GM12865 (cell line): ENCODE measurements at regions not wholly inside any gene's neighbourhood (a gene's known extent, or its start where the extent isn't known, plus 50 kb on each side); places are given as distances from the start of the nearest gene placed in this dataset.

Experiments
- DNase-seq: peaks from one replicate; pipeline ENCODE4 v3.0.0; 2010; ENCODE audit warnings: low read depth
- H3K4me3 ChIP-seq: 2 replicates; pipeline ENCODE4 v1.5.1; 2011; ENCODE audit warnings: mild to moderate bottlenecking, low read depth, low read length, control low read depth
- TF ChIP-seq, protein P1 (sequence below): IDR thresholded peaks from 2 replicates; pipeline ENCODE4 v1.5.1; 2011; ENCODE audit warnings: low read length, control low read depth, low read depth, inconsistent platforms; ENCODE audit not compliant: insufficient read depth; ENCODE audit errors: missing control alignments

DNA sequence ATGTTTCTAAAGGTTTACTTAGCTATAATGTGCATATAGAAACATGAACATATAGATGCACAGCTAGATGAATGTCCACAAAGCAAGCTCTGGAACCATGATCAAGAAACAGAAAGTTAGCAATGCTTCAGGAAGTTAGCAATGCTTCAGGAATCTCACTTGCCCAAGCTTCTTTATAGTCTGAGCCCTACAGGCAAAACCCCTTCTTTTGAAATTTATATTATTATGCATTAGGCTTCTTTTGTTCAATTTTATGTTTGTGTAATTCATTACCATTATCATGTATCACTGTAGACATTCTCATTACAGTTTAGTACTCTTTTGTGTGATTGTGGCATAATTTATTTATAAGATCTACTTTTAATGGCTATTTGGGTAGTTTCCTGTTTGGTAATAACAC, 286.4 kb upstream of the BCHE start:
- H3K4me3 ChIP-seq, result no peak overlapping the region
- TF ChIP-seq, protein P1, sequence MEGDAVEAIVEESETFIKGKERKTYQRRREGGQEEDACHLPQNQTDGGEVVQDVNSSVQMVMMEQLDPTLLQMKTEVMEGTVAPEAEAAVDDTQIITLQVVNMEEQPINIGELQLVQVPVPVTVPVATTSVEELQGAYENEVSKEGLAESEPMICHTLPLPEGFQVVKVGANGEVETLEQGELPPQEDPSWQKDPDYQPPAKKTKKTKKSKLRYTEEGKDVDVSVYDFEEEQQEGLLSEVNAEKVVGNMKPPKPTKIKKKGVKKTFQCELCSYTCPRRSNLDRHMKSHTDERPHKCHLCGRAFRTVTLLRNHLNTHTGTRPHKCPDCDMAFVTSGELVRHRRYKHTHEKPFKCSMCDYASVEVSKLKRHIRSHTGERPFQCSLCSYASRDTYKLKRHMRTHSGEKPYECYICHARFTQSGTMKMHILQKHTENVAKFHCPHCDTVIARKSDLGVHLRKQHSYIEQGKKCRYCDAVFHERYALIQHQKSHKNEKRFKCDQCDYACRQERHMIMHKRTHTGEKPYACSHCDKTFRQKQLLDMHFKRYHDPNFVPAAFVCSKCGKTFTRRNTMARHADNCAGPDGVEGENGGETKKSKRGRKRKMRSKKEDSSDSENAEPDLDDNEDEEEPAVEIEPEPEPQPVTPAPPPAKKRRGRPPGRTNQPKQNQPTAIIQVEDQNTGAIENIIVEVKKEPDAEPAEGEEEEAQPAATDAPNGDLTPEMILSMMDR, result no peak
- no peak for DNase-seq

DNA sequence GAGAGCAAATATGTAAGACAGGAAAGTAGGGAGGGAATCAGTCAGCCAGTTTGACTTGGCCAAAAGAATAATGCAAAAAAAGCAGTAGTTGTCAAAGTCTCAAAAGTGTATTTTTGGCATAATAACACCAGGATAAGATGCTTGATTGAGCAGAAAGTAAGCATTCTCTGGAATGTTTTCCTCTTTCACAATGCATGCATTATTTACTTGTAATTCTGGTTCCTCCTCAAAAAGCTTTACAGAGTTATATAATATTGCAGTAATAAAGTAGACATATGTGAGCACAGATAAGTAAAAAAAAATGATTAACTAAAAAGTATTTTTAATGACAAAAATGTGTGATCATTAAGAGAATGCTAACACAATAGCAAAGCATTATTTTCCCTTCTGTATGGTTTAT, 285.9 kb upstream of the BCHE start:
- DNase-seq, result no peak
- TF ChIP-seq, protein P1, result no peak
- no peak overlapping the region for H3K4me3 ChIP-seq

DNA sequence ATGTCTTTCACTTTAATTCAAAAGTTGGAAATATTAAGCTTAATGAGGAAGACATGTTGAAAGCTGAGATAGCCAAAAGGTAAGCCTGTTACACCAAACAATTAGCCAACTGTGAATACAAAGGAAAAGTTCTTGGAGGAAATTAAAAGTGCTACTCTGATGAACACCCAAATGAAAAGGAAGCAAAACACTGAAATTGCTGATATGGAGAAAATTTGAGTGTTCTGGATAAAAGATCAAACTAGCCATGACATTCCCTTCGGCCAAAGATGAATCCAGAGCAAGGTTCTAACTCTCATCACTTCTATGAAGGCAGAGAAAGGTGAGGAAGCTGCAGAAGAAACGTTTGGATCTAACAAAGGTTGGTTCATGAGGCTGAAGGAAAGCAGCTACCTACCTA, 280.8 kb upstream of the BCHE start:
- no peak for DNase-seq
- TF ChIP-seq, protein P1, result no peak
- no peak overlapping the region for H3K4me3 ChIP-seq

DNA sequence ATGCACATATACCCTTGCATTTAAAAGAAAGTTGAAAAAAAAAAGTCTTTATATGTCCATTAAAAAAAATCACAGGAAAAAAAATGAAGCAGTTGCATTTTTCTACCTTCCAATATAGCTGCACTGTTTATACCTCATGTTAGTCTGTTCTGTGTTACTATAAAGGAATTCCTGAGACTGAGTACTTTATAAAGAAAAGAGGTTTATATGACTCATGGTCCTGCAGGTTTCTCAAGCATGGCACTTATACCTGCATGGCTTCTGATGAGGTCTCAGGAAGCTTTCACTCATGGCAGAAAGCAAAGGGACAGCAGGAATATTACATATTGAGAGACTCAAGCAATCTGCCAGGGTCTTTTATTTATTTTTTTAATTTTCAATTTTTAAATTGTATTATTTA, 277.2 kb upstream of the BCHE start:
- TF ChIP-seq, protein P1, result no peak
- DNase-seq, result no peak
- H3K4me3 ChIP-seq, result no peak overlapping the region

DNA sequence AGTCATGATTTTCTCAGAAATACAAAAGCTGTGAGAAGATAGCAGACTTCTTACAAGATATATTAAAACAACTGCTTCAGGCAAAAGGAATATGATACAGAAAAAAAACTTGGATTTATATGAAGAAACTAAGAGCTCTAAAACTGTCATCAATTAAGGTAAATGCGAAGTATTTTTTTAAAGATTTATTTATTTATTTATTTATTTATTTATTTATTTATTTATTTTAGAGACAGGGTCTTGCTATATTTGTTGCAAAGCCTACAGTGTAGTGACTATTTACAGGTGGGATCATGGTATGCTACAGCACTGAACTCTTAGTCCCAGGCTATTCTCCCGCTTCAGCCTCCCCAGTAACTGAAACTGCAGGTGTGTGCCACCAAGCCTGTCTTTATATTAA, 274.3 kb upstream of the BCHE start:
- DNase-seq, result no peak
- TF ChIP-seq, protein P1, result no peak
- H3K4me3 ChIP-seq, result no peak overlapping the region

DNA sequence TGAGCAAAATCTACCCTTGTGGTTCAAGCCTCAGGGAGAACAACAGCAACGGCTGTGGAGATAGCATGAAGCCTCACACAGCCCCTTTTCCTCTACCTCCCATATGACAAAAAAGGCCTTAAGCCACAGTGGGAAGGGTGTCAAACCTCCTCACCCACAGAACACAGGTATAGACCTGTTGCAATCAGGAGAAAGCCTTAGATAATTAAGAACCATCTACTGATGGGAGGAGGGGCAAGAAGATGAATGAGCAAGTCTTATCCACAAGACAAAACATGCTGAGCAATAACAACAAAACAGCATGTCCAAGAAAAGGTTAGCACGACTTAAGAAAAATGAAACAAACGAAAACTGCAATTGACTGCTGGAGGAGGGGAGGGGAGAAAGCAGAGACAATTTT, 272.9 kb upstream of the BCHE start:
- H3K4me3 ChIP-seq, result no peak overlapping the region
- no peak for DNase-seq
- TF ChIP-seq, protein P1, result no peak

DNA sequence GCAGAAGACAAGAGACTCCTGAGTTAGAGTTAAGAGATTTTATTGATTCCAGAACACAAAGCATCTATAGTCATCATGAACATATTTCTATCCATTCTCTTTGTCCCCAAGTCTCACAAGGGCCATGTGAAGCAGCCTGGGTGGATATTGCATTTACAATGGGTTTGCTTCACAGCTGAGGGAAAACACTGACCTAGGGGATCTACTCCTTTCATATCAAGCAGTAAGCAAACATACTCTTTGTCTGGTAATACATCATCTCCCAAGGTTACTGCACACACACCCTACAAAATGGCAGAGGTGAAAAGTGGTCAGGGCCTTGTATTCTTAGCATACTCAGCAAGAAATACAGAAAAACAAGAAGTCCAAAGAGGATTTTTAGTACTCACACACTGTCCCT, 267.7 kb upstream of the BCHE start:
- no peak for DNase-seq
- H3K4me3 ChIP-seq, result no peak overlapping the region
- TF ChIP-seq, protein P1, result no peak
